Spleen (tissue), 11 donors: ENCODE measurements at regions not wholly inside any gene's neighbourhood (a gene's known extent, or its start where the extent isn't known, plus 50 kb on each side); places are given as distances from the start of the nearest gene placed in this dataset.

Experiments
- DNase-seq: peaks from one replicate; pipeline ENCODE4 v3.0.0-alpha.2; 2020
- H3K27ac ChIP-seq, 8 donors: fragments of 200-600 bp; sonication (generic) in 7 of 8; 1 replicate in 4 of 8; 2 replicates in 4 of 8; pipeline versions ENCODE4 v1.5.0 to v1.8.0; 2016 to 2021; ENCODE audit warnings: inconsistent platforms in 4 of 8, mild to moderate bottlenecking in 4 of 8, moderate library complexity in 1 of 8
- H3K27me3 ChIP-seq, 7 donors: fragments of 200-600 bp; sonication (generic) in 6 of 7; replicated peaks in 1 of 7; 1 replicate in 4 of 7; 2 replicates in 3 of 7; pipeline versions ENCODE4 v1.5.0 to v1.8.0; 2016 to 2021; ENCODE audit warnings: inconsistent platforms in 3 of 7, mild to moderate bottlenecking in 1 of 7
- H3K36me3 ChIP-seq, 6 donors: fragments of 200-600 bp; sonication (generic) in 5 of 6; 1 replicate in 4 of 6; 2 replicates in 2 of 6; pipeline versions ENCODE4 v1.5.0 to v1.8.0; 2016 to 2021; ENCODE audit warnings: inconsistent platforms in 2 of 6
- H3K4me1 ChIP-seq, 6 donors: fragments of 200-600 bp; sonication (generic) in 5 of 6; 1 replicate in 3 of 6; 2 replicates in 3 of 6; pipeline versions ENCODE4 v1.5.0 to v1.8.0; 2016 to 2021; ENCODE audit warnings: inconsistent platforms in 3 of 6
- H3K4me3 ChIP-seq, 8 donors: fragments of 200-600 bp; sonication (generic) in 7 of 8; 1 replicate in 4 of 8; 2 replicates in 4 of 8; pipeline versions ENCODE4 v1.5.0 to v1.8.0; 2016 to 2021; ENCODE audit warnings: inconsistent platforms in 4 of 8, mild to moderate bottlenecking in 4 of 8, moderate library complexity in 2 of 8
- H3K9me3 ChIP-seq, 8 donors: fragments of 200-600 bp; sonication (generic) in 7 of 8; 1 replicate in 4 of 8; 2 replicates in 4 of 8; pipeline versions ENCODE4 v1.5.0 to v1.8.0; 2016 to 2021; ENCODE audit warnings: inconsistent platforms in 4 of 8
- CTCF ChIP-seq, 11 experiments: fragments of 200-600 bp in 7 of 11; fragments of 450-650 bp in 4 of 11; sonication (generic) in 4 of 11; IDR thresholded peaks in 8 of 11; conservative IDR thresholded peaks in 3 of 11; 1 replicate in 7 of 11; 2 replicates in 4 of 11; pipeline versions ENCODE4 v1.4.0 to v1.8.0; 2016 to 2021; ENCODE audit warnings: antibody characterized with exemption in 11 of 11, inconsistent platforms in 4 of 11, mild to moderate bottlenecking in 1 of 11
- POLR2A ChIP-seq, 3 donors: fragments of 450-650 bp; IDR thresholded peaks; one replicate each; pipeline ENCODE4 v1.5.1; 2017; ENCODE audit warnings: antibody characterized with exemption in 3 of 3, mild to moderate bottlenecking in 1 of 3
- POLR2AphosphoS5 ChIP-seq, 3 donors: sonication (generic); formaldehyde crosslinking; IDR thresholded peaks; one replicate each; pipeline ENCODE4 v1.5.1; 2017; ENCODE audit warnings: antibody characterized with exemption in 3 of 3
- WGBS, 5 donors: extraction: QIAGEN DNeasy Blood & Tissue Kit in 3 of 5; methylation state at CpG; one replicate each; pipeline versions ENCODE4 v1.1.5 to v1.1.7; 2013 to 2018; 5-methylcytosine and 5-hydroxymethylcytosine counted together
- intact Hi-C: fragments of 100-400 bp; cut with DNase I; formaldehyde crosslinking; loops from one replicate; pipeline ENCODE4 v1.15.0; 2023; ENCODE audit warnings: low total_unique reads
- donor health status: healthy with polysubstance abuse.
- donor health status: DM: no; HTN: no; CAD: no; lungs with moderate emphysema.
- donor health status: DM: no; HTN: no; CAD: no.
- donor health status: Bipolar disorder and iron deficiency.
- donor health status: healthy.
- donor health status: DM: no; HTN: no; CAD: no.
- donor health status: DM: yes; HTN: yes; CAD: no.

DNA sequence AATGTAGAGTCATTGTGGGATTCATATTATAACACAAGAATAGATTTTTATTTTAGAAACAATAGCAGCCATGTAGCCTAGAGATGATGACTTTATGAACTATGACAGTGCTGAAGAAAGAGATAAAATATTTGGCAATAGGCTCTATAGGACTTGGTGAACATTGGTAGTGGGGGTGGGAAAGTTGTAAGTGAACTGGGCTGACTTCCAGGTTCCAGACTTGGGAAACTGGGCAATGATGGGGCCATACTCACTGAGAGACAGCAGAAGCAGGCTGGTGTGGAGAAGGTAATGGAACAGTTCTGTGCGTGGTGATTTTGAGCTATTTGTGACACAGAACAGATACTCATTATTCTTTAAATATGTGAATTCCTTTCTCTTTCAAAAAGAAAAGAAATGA is 470.3 kb upstream of the HNRNPA3 start:
- no peak for TF ChIP-seq POLR2A (IDR thresholded peaks at IDR 0.05)
- TF ChIP-seq CTCF (IDR thresholded peaks at IDR 0.05 in 8 of 11, conservative IDR thresholded peaks at IDR 0.05 in 3 of 11), result no peak
- TF ChIP-seq POLR2AphosphoS5 (IDR thresholded peaks at IDR 0.05), result no peak
- Histone ChIP-seq H3K4me1 (peaks cover 0 to 3% (median 0%) of the 10 kb centered on the region in 6 donors), H3K4me3 (no peak overlapping the region), H3K36me3 (no peaks in the 10 kb centered on the region), H3K27me3 (no peaks in the 10 kb centered on the region), H3K27ac (no peak overlapping the region), H3K9me3 (no peaks in the 10 kb centered on the region)
- 87 to 100% (median 96%) methylated on average over 1 of the region's 1 CpG for WGBS, 5 donors
- DNase-seq, result no peak
- intact Hi-C loops, result no loop called here

- Histone ChIP-seq H3K9me3 (no peaks in the 10 kb centered on the region), H3K4me3 (no peak overlapping the region), H3K36me3 (no peaks in the 10 kb centered on the region), H3K27me3 (no peaks in the 10 kb centered on the region), H3K27ac (no peak overlapping the region), H3K4me1 (peaks cover 0 to 3% (median 0%) of the 10 kb centered on the region in 6 donors)
- WGBS, 5 donors, result 85 to 97% (median 87%) methylated on average over 3 of the region's 3 CpGs
- intact Hi-C loops, result no loop called here
- DNase-seq, result no peak
- TF ChIP-seq POLR2AphosphoS5 (IDR thresholded peaks at IDR 0.05) (no peak), CTCF (IDR thresholded peaks at IDR 0.05 in 8 of 11, conservative IDR thresholded peaks at IDR 0.05 in 3 of 11) (no peak), POLR2A (IDR thresholded peaks at IDR 0.05) (no peak)
Observed at GRCh38 chr2:176743671-176744070, 468.9 kb upstream of the HNRNPA3 start.

GRCh38 chr2:176744146-176744545 is 468.4 kb upstream of the HNRNPA3 start:
- no peaks in the 10 kb centered on the region for H3K9me3 ChIP-seq
- intact Hi-C loops, result no loop called here

More at GRCh38 chr2:176744146-176744545, 468.4 kb upstream of the HNRNPA3 start:
- no peak for DNase-seq
- Histone ChIP-seq H3K27ac (no peak overlapping the region), H3K4me3 (no peak overlapping the region), H3K36me3 (no peaks in the 10 kb centered on the region), H3K4me1 (peaks cover 0 to 3% (median 0%) of the 10 kb centered on the region in 6 donors), H3K27me3 (no peaks in the 10 kb centered on the region)
- 73 to 86% (median 81%) methylated on average over 4 of the region's 4 CpGs for WGBS, 5 donors
- TF ChIP-seq CTCF (IDR thresholded peaks at IDR 0.05 in 8 of 11, conservative IDR thresholded peaks at IDR 0.05 in 3 of 11) (no peak), POLR2AphosphoS5 (IDR thresholded peaks at IDR 0.05) (no peak), POLR2A (IDR thresholded peaks at IDR 0.05) (no peak)
